ENCODE measurements at regions not wholly inside any gene's neighbourhood (a gene's known extent, or its start where the extent isn't known, plus 50 kb on each side); places are given as distances from the start of the nearest gene placed in this dataset.

DNA sequence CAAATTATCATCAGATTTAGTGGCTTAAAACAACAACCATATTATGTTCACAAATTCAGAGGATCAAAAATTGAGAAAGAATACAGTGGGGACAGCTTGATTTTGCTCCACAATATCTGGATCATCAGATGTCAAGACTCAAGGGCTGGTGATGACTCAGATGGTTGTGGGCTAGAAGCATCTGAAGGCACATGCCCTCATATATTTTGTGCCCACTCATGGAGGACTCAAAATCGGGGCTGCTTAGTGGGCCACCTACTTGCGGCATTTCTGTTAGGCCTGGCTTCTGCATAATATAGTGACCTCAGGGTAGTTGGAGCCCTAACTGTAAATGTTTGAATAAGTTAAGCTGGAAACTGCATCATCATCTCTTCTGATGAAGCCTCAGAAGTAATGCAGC, 584.5 kb downstream of the SLC16A7 start:
- no peak for TF ChIP-seq POLR2A (IDR thresholded peaks at IDR 0.05)
- TF ChIP-seq CTCF (IDR thresholded peaks at IDR 0.05), result no peak
- WGBS, 2 donors, result 79 to 84% methylated on average over 2 of the region's 2 CpGs
- H3K4me3 ChIP-seq (ENCODE audit: low read depth, poor library complexity, severe bottlenecking), result no peak overlapping the region
- DNase-seq (ENCODE audit: low spot score in 2 of 2), result no peak
- intact Hi-C loops (cut with DNase I; ENCODE audit: low total_unique reads), result no loop called here

DNA sequence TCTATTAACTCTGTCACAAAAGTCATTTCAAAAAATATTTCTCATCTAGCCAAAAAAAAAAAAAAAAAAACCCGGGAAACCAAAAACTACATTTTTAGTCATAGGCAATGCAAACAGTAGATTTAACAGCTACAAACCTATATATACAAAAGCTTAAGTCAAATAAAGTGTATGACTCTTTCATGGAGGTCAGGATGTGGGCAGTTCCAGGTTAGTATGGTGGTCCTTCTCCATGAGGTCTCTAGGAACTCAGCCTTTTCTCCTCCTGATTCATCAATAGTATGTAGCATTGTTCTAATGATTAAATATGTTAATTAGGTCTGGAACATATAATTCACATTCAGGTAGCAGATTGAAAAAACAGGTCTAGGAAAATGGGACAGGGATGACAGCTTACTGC, 586.5 kb downstream of the SLC16A7 start:
- 77 to 84% methylated on average over 1 of the region's 1 CpG for WGBS, 2 donors
- no peak overlapping the region for H3K4me3 ChIP-seq (ENCODE audit: low read depth, poor library complexity, severe bottlenecking)
- TF ChIP-seq POLR2A (IDR thresholded peaks at IDR 0.05) (no peak), CTCF (IDR thresholded peaks at IDR 0.05) (no peak)
- DNase-seq (ENCODE audit: low spot score in 2 of 2), result no peak
- intact Hi-C loops (cut with DNase I; ENCODE audit: low total_unique reads), result no loop called here

GRCh38 chr12:60184096-60184495, 588.3 kb downstream of the SLC16A7 start:
- DNase-seq (ENCODE audit: low spot score in 2 of 2), result no peak
- no peak overlapping the region for H3K4me3 ChIP-seq (ENCODE audit: low read depth, poor library complexity, severe bottlenecking)
- intact Hi-C loops (cut with DNase I; ENCODE audit: low total_unique reads), result no loop called here
- 44 to 53% methylated on average over 1 of the region's 1 CpG for WGBS, 2 donors
- no peak for TF ChIP-seq POLR2A (IDR thresholded peaks at IDR 0.05)
- no peak for TF ChIP-seq CTCF (IDR thresholded peaks at IDR 0.05)

GRCh38 chr12:60185060-60185459, 589.2 kb downstream of the SLC16A7 start:
- TF ChIP-seq POLR2A (IDR thresholded peaks at IDR 0.05) (no peak), CTCF (IDR thresholded peaks at IDR 0.05) (no peak)
- 85 to 89% methylated on average over 4 of the region's 4 CpGs for WGBS, 2 donors
- intact Hi-C loops (cut with DNase I; ENCODE audit: low total_unique reads), result no loop called here
- no peak for DNase-seq (ENCODE audit: low spot score in 2 of 2)
- no peak overlapping the region for H3K4me3 ChIP-seq (ENCODE audit: low read depth, poor library complexity, severe bottlenecking)

- WGBS, 2 donors, result 68 to 69% methylated on average over 1 of the region's 1 CpG
- no peak overlapping the region for H3K4me3 ChIP-seq (ENCODE audit: low read depth, poor library complexity, severe bottlenecking)
- intact Hi-C loops (cut with DNase I; ENCODE audit: low total_unique reads), result no loop called here
- TF ChIP-seq CTCF (IDR thresholded peaks at IDR 0.05) (no peak), POLR2A (IDR thresholded peaks at IDR 0.05) (no peak)
- no peak for DNase-seq (ENCODE audit: low spot score in 2 of 2)
Observed at GRCh38 chr12:60191271-60191670, 595.4 kb downstream of the SLC16A7 start.

DNA sequence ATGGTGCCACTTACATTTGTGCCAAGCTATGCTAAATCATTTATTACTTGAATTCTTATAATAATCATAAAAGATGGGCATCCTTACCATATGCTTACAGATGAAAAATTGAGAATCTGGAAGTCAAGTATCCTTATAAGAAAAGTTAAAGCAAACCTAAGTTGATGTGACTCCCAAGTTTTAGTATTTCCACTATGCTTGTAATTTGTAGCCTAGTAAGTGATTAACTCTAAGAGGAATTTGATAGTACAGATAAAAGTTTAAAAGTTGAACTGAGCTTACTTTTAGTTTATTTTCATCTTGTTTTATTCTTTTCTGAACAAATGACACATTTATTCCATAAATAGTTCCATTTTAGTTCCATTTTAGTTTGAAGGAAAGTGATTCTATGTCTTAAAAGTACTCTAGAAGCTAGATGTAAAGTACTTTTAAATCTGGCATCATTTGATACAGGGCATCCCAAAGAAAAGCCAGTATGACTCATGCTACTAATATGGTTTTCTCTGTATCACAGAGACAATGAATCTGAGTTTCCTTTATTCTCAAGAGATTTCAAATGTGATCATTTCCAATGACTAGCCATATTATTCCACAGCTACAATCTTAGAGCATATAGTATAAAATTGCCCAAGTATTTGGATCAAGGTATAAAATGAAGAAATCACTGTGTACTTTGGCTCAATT, 596.0 kb downstream of the SLC16A7 start:
- TF ChIP-seq CTCF (IDR thresholded peaks at IDR 0.05), result no peak
- no peak for TF ChIP-seq POLR2A (IDR thresholded peaks at IDR 0.05)
- intact Hi-C loops (cut with DNase I; ENCODE audit: low total_unique reads), result no loop called here
- DNase-seq (ENCODE audit: low spot score in 2 of 2), result no peak
- no peak overlapping the region for H3K4me3 ChIP-seq (ENCODE audit: low read depth, poor library complexity, severe bottlenecking)
